Kidney (tissue), 13 donors: ENCODE measurements at regions not wholly inside any gene's neighbourhood (a gene's known extent, or its start where the extent isn't known, plus 50 kb on each side); places are given as distances from the start of the nearest gene placed in this dataset.
"Not testable (repeated sequence)": the region's sequence is repeated elsewhere in the genome, so short reads cannot be mapped to it uniquely, and the experiment has no call there.

Experiments
- DNase-seq, 5 donors: peaks; one replicate each; pipeline ENCODE4 v3.0.0-alpha.2; 2013 to 2020
- FAIRE-seq: peaks from 2 replicates; lab custom pipeline; 2012; peaks lifted over from hg19 to GRCh38; lab: Jason Lieb, UNC
- H3K27ac ChIP-seq, 2 donors: one replicate each; pipeline ENCODE4 v1.7.0; 2013; ENCODE audit warnings: low read depth in 2 of 2, low read length in 2 of 2, inconsistent platforms in 1 of 2
- H3K27me3 ChIP-seq: one replicate; pipeline ENCODE4 v1.7.1; 2013; ENCODE audit warnings: low read length, inconsistent platforms; ENCODE audit not compliant: control insufficient read depth, insufficient read depth
- H3K36me3 ChIP-seq, 3 donors: one replicate each; pipeline versions ENCODE4 v1.7.0 to v1.7.1; 2013; ENCODE audit warnings: low read length in 3 of 3, control low read depth in 1 of 3, inconsistent platforms in 1 of 3; ENCODE audit not compliant: insufficient read depth in 3 of 3, control insufficient read depth in 2 of 3
- H3K4me1 ChIP-seq, 3 donors: one replicate each; pipeline versions ENCODE4 v1.7.0 to v1.7.1; 2013; ENCODE audit warnings: low read length in 3 of 3, inconsistent platforms in 1 of 3, low read depth in 1 of 3; ENCODE audit not compliant: control insufficient read depth in 2 of 3, insufficient read depth in 2 of 3
- H3K4me3 ChIP-seq, 3 donors: one replicate each; pipeline versions ENCODE4 v1.7.0 to v1.8.1; 2013; ENCODE audit warnings: low read length in 3 of 3, control low read depth in 1 of 3, inconsistent platforms in 1 of 3
- H3K9ac ChIP-seq, 3 donors: one replicate each; pipeline versions ENCODE4 v1.7.0 to v1.7.1; 2013; ENCODE audit warnings: low read length in 3 of 3, control low read depth in 1 of 3, inconsistent platforms in 1 of 3
- H3K9me3 ChIP-seq, 3 donors: one replicate each; pipeline versions ENCODE4 v1.7.0 to v1.7.1; 2013; ENCODE audit warnings: low read length in 3 of 3, control low read depth in 1 of 3, inconsistent platforms in 1 of 3; ENCODE audit not compliant: control insufficient read depth in 2 of 3, insufficient read depth in 1 of 3
- CTCF ChIP-seq: IDR thresholded peaks from 3 replicates; pipeline ENCODE4 v1.5.1; 2012; ENCODE audit warnings: mild to moderate bottlenecking, moderate library complexity, borderline replicate concordance; ENCODE audit not compliant: insufficient read depth; ENCODE audit errors: extremely low read depth
- intact Hi-C: fragments of 100-400 bp; cut with DNase I; formaldehyde crosslinking; loops from one replicate; pipeline ENCODE4 v1.11.1; 2022
- donor health status: control.
- donor health status: control.
- donor health status: control.
- donor health status: control.
- donor health status: control.
- donor health status: DM: yes; HTN: yes; CAD: no.
- donor health status: Normal renal cell carcinoma (clear cell type).

GRCh38 chr10:53528974-53529373 is 756.4 kb upstream of the MBL2 start:
- Histone ChIP-seq H3K36me3 (no peaks in the 10 kb centered on the region), H3K4me1 (no peaks in the 10 kb centered on the region), H3K27ac (no peak overlapping the region), H3K9me3 (no peaks in the 10 kb centered on the region), H3K4me3 (no peak overlapping the region), H3K9ac (no peak overlapping the region), H3K27me3 (no peaks in the 10 kb centered on the region)
- no peak for FAIRE-seq
- no peak for TF ChIP-seq CTCF
- intact Hi-C loops: no loop called here
- DNase-seq: no peak

GRCh38 chr10:53521046-53521445 is 748.5 kb upstream of the MBL2 start:
- DNase-seq (no peak), FAIRE-seq (no peak)
- intact Hi-C loops: no loop called here
- Histone ChIP-seq H3K27me3 (no peaks in the 10 kb centered on the region), H3K4me1 (no peaks in the 10 kb centered on the region), H3K9me3 (peaks cover 0 to 6% (median 0%) of the 10 kb centered on the region in 3 donors), H3K4me3 (no peak overlapping the region), H3K27ac (no peak overlapping the region), H3K36me3 (no peaks in the 10 kb centered on the region), H3K9ac (no peak overlapping the region)
- no peak for TF ChIP-seq CTCF

DNA sequence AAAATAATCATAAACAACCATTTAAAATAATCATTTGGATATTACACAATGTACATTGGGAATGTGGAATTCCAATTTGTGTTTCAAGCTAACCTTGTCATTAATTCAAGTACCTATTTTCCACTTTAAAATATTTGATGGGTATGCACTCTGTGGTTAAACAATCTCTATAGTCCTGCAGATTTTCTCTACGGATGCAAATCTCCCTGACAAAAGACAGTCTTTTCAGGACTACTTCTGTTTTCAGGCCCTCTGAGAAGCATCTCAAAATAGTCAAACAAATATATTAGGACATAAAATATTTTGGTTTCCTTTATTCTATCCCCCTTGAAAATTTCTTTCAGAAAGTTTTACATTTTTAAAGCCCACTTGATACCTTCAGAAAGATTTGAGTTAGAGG is 735.6 kb upstream of the MBL2 start:
- Histone ChIP-seq H3K4me3 (no peak overlapping the region), H3K9me3 (no peaks in the 10 kb centered on the region), H3K27ac (no peak overlapping the region), H3K27me3 (no peaks in the 10 kb centered on the region), H3K36me3 (no peaks in the 10 kb centered on the region), H3K9ac (no peak overlapping the region), H3K4me1 (no peaks in the 10 kb centered on the region)
- no peak for DNase-seq
- no peak for FAIRE-seq
- TF ChIP-seq CTCF: no peak
- intact Hi-C loops: no loop called here

DNA sequence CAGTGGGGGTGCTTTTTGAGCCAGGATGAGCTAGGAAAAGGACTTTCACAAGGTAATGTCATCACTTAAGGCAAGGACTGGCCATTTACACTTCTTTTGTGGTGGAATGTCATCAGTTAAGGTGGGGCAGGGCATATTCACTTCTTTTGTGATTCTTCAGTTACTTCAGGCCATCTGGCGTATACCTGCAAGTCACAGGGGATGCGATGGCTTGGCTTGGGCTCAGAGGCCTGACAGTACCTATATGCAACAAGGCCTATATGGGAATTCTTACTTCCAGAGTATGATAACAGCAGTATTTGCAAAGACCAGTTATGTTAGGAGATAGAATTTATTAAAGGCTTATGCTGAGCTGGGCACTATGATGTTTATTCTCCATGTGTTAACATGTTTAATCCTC is 731.9 kb upstream of the MBL2 start:
- FAIRE-seq, H3K9ac ChIP-seq, H3K27ac ChIP-seq, H3K4me3 ChIP-seq, H3K27me3 ChIP-seq, H3K4me1 ChIP-seq, H3K36me3 ChIP-seq, intact Hi-C loops, H3K9me3 ChIP-seq, DNase-seq: not testable (repeated sequence)
